NT2/D1 (cell line): ENCODE measurements at regions not wholly inside any gene's neighbourhood (a gene's known extent, or its start where the extent isn't known, plus 50 kb on each side); places are given as distances from the start of the nearest gene placed in this dataset.

Experiments
- YY1 ChIP-seq: IDR thresholded peaks from 2 replicates; pipeline ENCODE4 v1.6.1; 2011; ENCODE audit not compliant: insufficient read length, insufficient read depth
- ZNF274 ChIP-seq: IDR thresholded peaks from 2 replicates; pipeline ENCODE4 v1.6.1; 2011; ENCODE audit warnings: mild to moderate bottlenecking, low read depth, low read length

GRCh38 chr2:184498936-184499335, 99.4 kb upstream of the ZNF804A start:
- no peak for TF ChIP-seq ZNF274
- no peak for TF ChIP-seq YY1
